ENCODE measurements at regions not wholly inside any gene's neighbourhood (a gene's known extent, or its start where the extent isn't known, plus 50 kb on each side); places are given as distances from the start of the nearest gene placed in this dataset.

GRCh38 chr1:29945426-29945825 lies 709.1 kb downstream of the PTPRU start:
- no peak overlapping the region for H3K4me3 ChIP-seq (ENCODE audit: low read length)
- no peaks in the 10 kb centered on the region for H3K36me3 ChIP-seq (ENCODE audit: control insufficient read depth, low read depth, low read length)
- no peaks in the 10 kb centered on the region for H3K27me3 ChIP-seq (ENCODE audit: control insufficient read depth, insufficient read depth, low read length)
- no peak overlapping the region for H3K9ac ChIP-seq (ENCODE audit: low read length)
- H3K27ac ChIP-seq (ENCODE audit: low read length): no peak overlapping the region
- H3K4me1 ChIP-seq (ENCODE audit: control insufficient read depth, low read depth, low read length): peaks cover 15% of the 10 kb centered on the region
- no peaks in the 10 kb centered on the region for H3K9me3 ChIP-seq (ENCODE audit: control insufficient read depth, low read depth, low read length)

- Histone ChIP-seq H3K27me3 (ENCODE audit: control insufficient read depth, insufficient read depth, low read length) (no peaks in the 10 kb centered on the region), H3K4me3 (ENCODE audit: low read length) (no peak overlapping the region), H3K27ac (ENCODE audit: low read length) (no peak overlapping the region), H3K4me1 (ENCODE audit: control insufficient read depth, low read depth, low read length) (peaks cover 15% of the 10 kb centered on the region), H3K36me3 (ENCODE audit: control insufficient read depth, low read depth, low read length) (no peaks in the 10 kb centered on the region), H3K9me3 (ENCODE audit: control insufficient read depth, low read depth, low read length) (no peaks in the 10 kb centered on the region), H3K9ac (ENCODE audit: low read length) (no peak overlapping the region)
Observed at GRCh38 chr1:29944253-29944905, 708.1 kb downstream of the PTPRU start.

GRCh38 chr1:29943034-29943433 lies 706.7 kb downstream of the PTPRU start:
- Histone ChIP-seq H3K9me3 (ENCODE audit: control insufficient read depth, low read depth, low read length) (no peaks in the 10 kb centered on the region), H3K4me1 (ENCODE audit: control insufficient read depth, low read depth, low read length) (peaks cover 15% of the 10 kb centered on the region), H3K9ac (ENCODE audit: low read length) (no peak overlapping the region), H3K27ac (ENCODE audit: low read length) (no peak overlapping the region), H3K27me3 (ENCODE audit: control insufficient read depth, insufficient read depth, low read length) (no peaks in the 10 kb centered on the region), H3K36me3 (ENCODE audit: control insufficient read depth, low read depth, low read length) (no peaks in the 10 kb centered on the region), H3K4me3 (ENCODE audit: low read length) (no peak overlapping the region)

GRCh38 chr1:29939079-29939478 lies 702.8 kb downstream of the PTPRU start:
- H3K27me3 ChIP-seq (ENCODE audit: control insufficient read depth, insufficient read depth, low read length): no peaks in the 10 kb centered on the region
- peaks cover 9% of the 10 kb centered on the region for H3K4me1 ChIP-seq (ENCODE audit: control insufficient read depth, low read depth, low read length)
- no peaks in the 10 kb centered on the region for H3K9me3 ChIP-seq (ENCODE audit: control insufficient read depth, low read depth, low read length)
- H3K4me3 ChIP-seq (ENCODE audit: low read length): no peak overlapping the region
- no peaks in the 10 kb centered on the region for H3K36me3 ChIP-seq (ENCODE audit: control insufficient read depth, low read depth, low read length)
- H3K9ac ChIP-seq (ENCODE audit: low read length): no peak overlapping the region
- no peak overlapping the region for H3K27ac ChIP-seq (ENCODE audit: low read length)

GRCh38 chr1:29937356-29937755 lies 701.0 kb downstream of the PTPRU start:
- Histone ChIP-seq H3K27me3 (ENCODE audit: control insufficient read depth, insufficient read depth, low read length) (no peaks in the 10 kb centered on the region), H3K9me3 (ENCODE audit: control insufficient read depth, low read depth, low read length) (no peaks in the 10 kb centered on the region), H3K36me3 (ENCODE audit: control insufficient read depth, low read depth, low read length) (no peaks in the 10 kb centered on the region), H3K4me1 (ENCODE audit: control insufficient read depth, low read depth, low read length) (peaks cover 7% of the 10 kb centered on the region), H3K9ac (ENCODE audit: low read length) (no peak overlapping the region), H3K4me3 (ENCODE audit: low read length) (no peak overlapping the region), H3K27ac (ENCODE audit: low read length) (no peak overlapping the region)

GRCh38 chr1:29936031-29936544 lies 699.8 kb downstream of the PTPRU start:
- Histone ChIP-seq H3K27ac (ENCODE audit: low read length) (no peak overlapping the region), H3K9me3 (ENCODE audit: control insufficient read depth, low read depth, low read length) (no peaks in the 10 kb centered on the region), H3K4me1 (ENCODE audit: control insufficient read depth, low read depth, low read length) (peaks cover 19% of the 10 kb centered on the region), H3K9ac (ENCODE audit: low read length) (no peak overlapping the region), H3K36me3 (ENCODE audit: control insufficient read depth, low read depth, low read length) (no peaks in the 10 kb centered on the region), H3K4me3 (ENCODE audit: low read length) (no peak overlapping the region), H3K27me3 (ENCODE audit: control insufficient read depth, insufficient read depth, low read length) (no peaks in the 10 kb centered on the region)

- H3K4me3 ChIP-seq (ENCODE audit: low read length): no peak overlapping the region
- no peaks in the 10 kb centered on the region for H3K27me3 ChIP-seq (ENCODE audit: control insufficient read depth, insufficient read depth, low read length)
- H3K9me3 ChIP-seq (ENCODE audit: control insufficient read depth, low read depth, low read length): no peaks in the 10 kb centered on the region
- H3K36me3 ChIP-seq (ENCODE audit: control insufficient read depth, low read depth, low read length): no peaks in the 10 kb centered on the region
- H3K27ac ChIP-seq (ENCODE audit: low read length): no peak overlapping the region
- peaks cover 19% of the 10 kb centered on the region for H3K4me1 ChIP-seq (ENCODE audit: control insufficient read depth, low read depth, low read length)
- H3K9ac ChIP-seq (ENCODE audit: low read length): no peak overlapping the region
Observed at GRCh38 chr1:29934255-29934772, 698.0 kb downstream of the PTPRU start.

GRCh38 chr1:29933067-29933466 lies 696.7 kb downstream of the PTPRU start:
- Histone ChIP-seq H3K9me3 (ENCODE audit: control insufficient read depth, low read depth, low read length) (no peaks in the 10 kb centered on the region), H3K4me3 (ENCODE audit: low read length) (no peak overlapping the region), H3K9ac (ENCODE audit: low read length) (no peak overlapping the region), H3K27me3 (ENCODE audit: control insufficient read depth, insufficient read depth, low read length) (no peaks in the 10 kb centered on the region), H3K4me1 (ENCODE audit: control insufficient read depth, low read depth, low read length) (peaks cover 19% of the 10 kb centered on the region), H3K27ac (ENCODE audit: low read length) (no peak overlapping the region), H3K36me3 (ENCODE audit: control insufficient read depth, low read depth, low read length) (no peaks in the 10 kb centered on the region)

GRCh38 chr1:29932626-29933025 lies 696.3 kb downstream of the PTPRU start:
- H3K4me3 ChIP-seq (ENCODE audit: low read length): no peak overlapping the region
- peaks cover 19% of the 10 kb centered on the region for H3K4me1 ChIP-seq (ENCODE audit: control insufficient read depth, low read depth, low read length)
- no peak overlapping the region for H3K27ac ChIP-seq (ENCODE audit: low read length)
- H3K36me3 ChIP-seq (ENCODE audit: control insufficient read depth, low read depth, low read length): no peaks in the 10 kb centered on the region
- H3K9me3 ChIP-seq (ENCODE audit: control insufficient read depth, low read depth, low read length): no peaks in the 10 kb centered on the region
- no peaks in the 10 kb centered on the region for H3K27me3 ChIP-seq (ENCODE audit: control insufficient read depth, insufficient read depth, low read length)
- H3K9ac ChIP-seq (ENCODE audit: low read length): no peak overlapping the region

- no peak overlapping the region for H3K27ac ChIP-seq (ENCODE audit: low read length)
- H3K36me3 ChIP-seq (ENCODE audit: control insufficient read depth, low read depth, low read length): no peaks in the 10 kb centered on the region
- H3K9ac ChIP-seq (ENCODE audit: low read length): no peak overlapping the region
- no peaks in the 10 kb centered on the region for H3K27me3 ChIP-seq (ENCODE audit: control insufficient read depth, insufficient read depth, low read length)
- no peak overlapping the region for H3K4me3 ChIP-seq (ENCODE audit: low read length)
- peaks cover 19% of the 10 kb centered on the region for H3K4me1 ChIP-seq (ENCODE audit: control insufficient read depth, low read depth, low read length)
- H3K9me3 ChIP-seq (ENCODE audit: control insufficient read depth, low read depth, low read length): no peaks in the 10 kb centered on the region
Observed at GRCh38 chr1:29931477-29932175, 695.3 kb downstream of the PTPRU start.

GRCh38 chr1:29925058-29925457 lies 688.7 kb downstream of the PTPRU start:
- Histone ChIP-seq H3K4me1 (ENCODE audit: control insufficient read depth, low read depth, low read length) (peaks cover 19% of the 10 kb centered on the region), H3K27ac (ENCODE audit: low read length) (no peak overlapping the region), H3K36me3 (ENCODE audit: control insufficient read depth, low read depth, low read length) (no peaks in the 10 kb centered on the region), H3K4me3 (ENCODE audit: low read length) (no peak overlapping the region), H3K27me3 (ENCODE audit: control insufficient read depth, insufficient read depth, low read length) (no peaks in the 10 kb centered on the region), H3K9me3 (ENCODE audit: control insufficient read depth, low read depth, low read length) (no peaks in the 10 kb centered on the region), H3K9ac (ENCODE audit: low read length) (no peak overlapping the region)

Measured in iPS-18a (cell line).